ENCODE measurements at regions not wholly inside any gene's neighbourhood (a gene's known extent, or its start where the extent isn't known, plus 50 kb on each side); places are given as distances from the start of the nearest gene placed in this dataset.

GRCh38 chr13:64917566-64917965 is 2312.6 kb downstream of the PCDH9 start:
- TF ChIP-seq CTCF (IDR thresholded peaks at IDR 0.05) (no peak), ZFX (IDR thresholded peaks at IDR 0.05; ENCODE audit: borderline replicate concordance) (no peak)

All from 22Rv1 (cell line).